Activated CD8-positive, alpha-beta T cell treated with anti-CD3 and anti-CD28 coated beads for 36 hours (primary cell): ENCODE measurements at regions not wholly inside any gene's neighbourhood (a gene's known extent, or its start where the extent isn't known, plus 50 kb on each side); places are given as distances from the start of the nearest gene placed in this dataset.

Experiments used
- ATAC-seq: fragments of 200-7000 bp; cut with Tn5 transposase; one replicate; pipeline ENCODE4 v1.10.0; 2021; ENCODE audit warnings: mild to moderate bottlenecking, moderate library complexity
- CTCF ChIA-PET: fragments of 350-600 bp; sonication (Branson Sonifier 250); formaldehyde crosslinking; loops from one replicate; lab custom pipeline; 2021; ENCODE audit warnings: antibody characterized with exemption; lab: Charles Lee
- POLR2A ChIA-PET: fragments of 350-600 bp; sonication (Branson Sonifier 250); formaldehyde crosslinking; loops from one replicate; lab custom pipeline; 2021; ENCODE audit warnings: antibody characterized with exemption; lab: Charles Lee
- DNase-seq: peaks from one replicate; pipeline ENCODE4 v3.0.0-alpha.2; 2020
- H3K27ac Mint-ChIP-seq: one replicate; pipeline ENCODE4 v1.8.0; 2021; ENCODE audit warnings: mild to moderate bottlenecking, mixed read lengths
- H3K27me3 Mint-ChIP-seq: one replicate; pipeline ENCODE4 v1.8.0; 2021; ENCODE audit warnings: mixed read lengths
- H3K36me3 Mint-ChIP-seq: one replicate; pipeline ENCODE4 v1.8.0; 2021; ENCODE audit warnings: low read depth, mixed read lengths
- H3K4me1 Mint-ChIP-seq: one replicate; pipeline ENCODE4 v1.8.0; 2021; ENCODE audit warnings: low read depth, mixed read lengths
- H3K4me3 Mint-ChIP-seq: one replicate; pipeline ENCODE4 v1.8.0; 2021; ENCODE audit warnings: mild to moderate bottlenecking, moderate library complexity, mixed read lengths
- H3K9me3 Mint-ChIP-seq: one replicate; pipeline ENCODE4 v1.8.0; 2021; ENCODE audit warnings: mixed read lengths
- intact Hi-C: fragments of 100-400 bp; cut with micrococcal nuclease; formaldehyde crosslinking; loops from one replicate; pipeline ENCODE4 v1.10.0; 2022
- TF ChIP-seq, protein P1 (sequence below): fragments of 200-600 bp; IDR thresholded peaks from one replicate; pipeline ENCODE4 v1.8.0; 2022; ENCODE audit warnings: antibody characterized with exemption, mild to moderate bottlenecking

DNA sequence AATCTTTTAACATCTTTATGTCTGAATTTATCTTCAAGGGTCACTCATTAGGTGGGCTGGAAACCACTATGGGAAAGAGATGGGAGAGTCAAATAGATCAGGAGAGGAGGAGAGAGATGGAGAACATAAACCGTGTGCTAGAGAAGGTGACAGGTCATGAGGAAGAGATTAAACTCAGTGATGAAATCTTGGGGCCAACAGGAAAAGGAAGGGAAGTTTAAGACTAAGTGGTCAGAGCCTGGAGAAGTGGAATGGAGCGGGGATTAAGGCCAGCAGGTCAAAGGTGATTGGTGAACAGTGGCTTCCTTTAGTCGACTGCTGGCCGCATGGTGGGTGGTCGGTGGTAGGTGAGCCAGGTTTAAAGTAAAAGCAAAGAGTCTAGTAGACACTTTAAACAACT is 169.3 kb upstream of the IVNS1ABP start:
- H3K4me1 Mint-ChIP-seq, result no peaks in the 10 kb centered on the region
- CTCF ChIA-PET, result no interaction called here
- TF ChIP-seq, protein P1, sequence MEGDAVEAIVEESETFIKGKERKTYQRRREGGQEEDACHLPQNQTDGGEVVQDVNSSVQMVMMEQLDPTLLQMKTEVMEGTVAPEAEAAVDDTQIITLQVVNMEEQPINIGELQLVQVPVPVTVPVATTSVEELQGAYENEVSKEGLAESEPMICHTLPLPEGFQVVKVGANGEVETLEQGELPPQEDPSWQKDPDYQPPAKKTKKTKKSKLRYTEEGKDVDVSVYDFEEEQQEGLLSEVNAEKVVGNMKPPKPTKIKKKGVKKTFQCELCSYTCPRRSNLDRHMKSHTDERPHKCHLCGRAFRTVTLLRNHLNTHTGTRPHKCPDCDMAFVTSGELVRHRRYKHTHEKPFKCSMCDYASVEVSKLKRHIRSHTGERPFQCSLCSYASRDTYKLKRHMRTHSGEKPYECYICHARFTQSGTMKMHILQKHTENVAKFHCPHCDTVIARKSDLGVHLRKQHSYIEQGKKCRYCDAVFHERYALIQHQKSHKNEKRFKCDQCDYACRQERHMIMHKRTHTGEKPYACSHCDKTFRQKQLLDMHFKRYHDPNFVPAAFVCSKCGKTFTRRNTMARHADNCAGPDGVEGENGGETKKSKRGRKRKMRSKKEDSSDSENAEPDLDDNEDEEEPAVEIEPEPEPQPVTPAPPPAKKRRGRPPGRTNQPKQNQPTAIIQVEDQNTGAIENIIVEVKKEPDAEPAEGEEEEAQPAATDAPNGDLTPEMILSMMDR, result no peak
- ATAC-seq, result no peak
- no peaks in the 10 kb centered on the region for H3K27me3 Mint-ChIP-seq
- POLR2A ChIA-PET, result no interaction called here
- H3K9me3 Mint-ChIP-seq, result no peaks in the 10 kb centered on the region
- no peak for DNase-seq
- H3K27ac Mint-ChIP-seq, result no peak overlapping the region
- intact Hi-C loops, result no loop called here
- H3K4me3 Mint-ChIP-seq, result no peak overlapping the region
- H3K36me3 Mint-ChIP-seq, result no peaks in the 10 kb centered on the region

GRCh38 chr1:185483664-185484450 is 166.8 kb upstream of the IVNS1ABP start:
- intact Hi-C loops, result no loop called here
- no peaks in the 10 kb centered on the region for H3K27me3 Mint-ChIP-seq
- TF ChIP-seq, protein P1, result no peak
- no peaks in the 10 kb centered on the region for H3K4me1 Mint-ChIP-seq
- no peak for ATAC-seq
- POLR2A ChIA-PET, result no interaction called here
- CTCF ChIA-PET, result interaction anchor here (1.4 kb wide), 1 partner anchor 186 kb away, joined by 6 read pairs; no protein-coding TSS in a partner anchor
- no peaks in the 10 kb centered on the region for H3K36me3 Mint-ChIP-seq
- H3K9me3 Mint-ChIP-seq, result no peaks in the 10 kb centered on the region
- DNase-seq, result no peak
- H3K27ac Mint-ChIP-seq, result no peak overlapping the region
- H3K4me3 Mint-ChIP-seq, result no peak overlapping the region

GRCh38 chr1:185483217-185483616 is 166.2 kb upstream of the IVNS1ABP start:
- no peaks in the 10 kb centered on the region for H3K9me3 Mint-ChIP-seq
- ATAC-seq, result no peak

DNA sequence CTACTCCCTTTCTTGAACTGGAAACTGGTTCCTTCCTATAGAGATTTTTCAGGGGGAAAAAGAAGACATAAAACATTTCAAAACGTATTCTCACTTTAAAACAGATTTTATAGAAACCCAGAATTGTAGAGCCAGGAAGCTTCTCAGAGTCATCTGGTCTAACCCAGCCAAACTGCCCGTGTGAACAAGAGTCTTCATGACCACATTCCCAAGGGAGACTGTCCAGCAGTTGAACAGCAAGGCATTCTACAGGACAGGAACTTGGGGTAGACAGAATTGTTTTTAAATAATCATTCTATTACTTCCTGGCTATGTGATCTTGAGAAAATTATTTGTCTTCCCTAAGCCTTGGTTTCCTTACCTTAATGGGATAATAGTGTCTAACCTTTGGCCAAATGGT is 163.5 kb upstream of the IVNS1ABP start:
- ChIA-PET CTCF (no interaction called here), POLR2A (interaction anchor here (1.0 kb wide), 1 partner anchor 46 kb away, joined by 3 read pairs; no protein-coding TSS in a partner anchor)
- DNase-seq, result no peak
- Mint-ChIP-seq H3K27me3 (no peaks in the 10 kb centered on the region), H3K4me1 (no peaks in the 10 kb centered on the region), H3K36me3 (no peaks in the 10 kb centered on the region), H3K4me3 (no peak overlapping the region), H3K27ac (no peak overlapping the region), H3K9me3 (no peaks in the 10 kb centered on the region)
- intact Hi-C loops, result no loop called here
- ATAC-seq, result no peak
- TF ChIP-seq, protein P1, result no peak

More at GRCh38 chr1:185483217-185483616, 166.2 kb upstream of the IVNS1ABP start:
- intact Hi-C loops, result no loop called here
- Mint-ChIP-seq H3K27ac (no peak overlapping the region), H3K4me1 (no peaks in the 10 kb centered on the region), H3K4me3 (no peak overlapping the region), H3K36me3 (no peaks in the 10 kb centered on the region), H3K27me3 (no peaks in the 10 kb centered on the region)
- TF ChIP-seq, protein P1, result no peak
- POLR2A ChIA-PET, result no interaction called here
- DNase-seq, result no peak
- CTCF ChIA-PET, result no interaction called here

DNA sequence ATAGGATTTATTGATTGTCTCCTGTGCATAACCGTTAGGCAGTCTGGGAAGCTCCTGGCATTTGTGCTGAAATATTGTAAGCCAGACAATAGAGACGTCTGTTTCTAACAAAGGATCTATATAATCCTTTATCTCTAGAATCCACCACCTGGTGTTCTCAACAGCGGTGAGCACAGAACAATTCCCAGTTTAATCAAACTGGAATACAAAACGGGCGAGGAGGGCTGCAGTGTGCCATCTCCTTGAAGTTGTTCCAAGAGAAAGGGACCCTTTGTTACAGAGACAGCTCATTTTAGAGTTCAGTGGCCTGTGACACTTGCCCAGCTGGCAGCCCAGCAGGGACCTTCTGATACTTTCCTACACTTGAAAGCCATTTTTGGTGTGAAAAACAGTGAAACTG is 162.8 kb upstream of the IVNS1ABP start:
- no peak overlapping the region for H3K27ac Mint-ChIP-seq
- ATAC-seq (no peak), DNase-seq (no peak)
- TF ChIP-seq, protein P1, result no peak
- no peak overlapping the region for H3K4me3 Mint-ChIP-seq
- intact Hi-C loops, result no loop called here
- H3K27me3 Mint-ChIP-seq, result no peaks in the 10 kb centered on the region
- ChIA-PET POLR2A (interaction anchor here (0.6 to 1.0 kb wide), 2 partner anchors 45 to 252 kb away, joined by 3 to 5 read pairs; no protein-coding TSS in a partner anchor), CTCF (interaction anchor here (1.5 kb wide), 1 partner anchor 10 kb away, joined by 3 read pairs; no protein-coding TSS in a partner anchor)
- peaks cover 2% of the 10 kb centered on the region for H3K4me1 Mint-ChIP-seq
- H3K36me3 Mint-ChIP-seq, result no peaks in the 10 kb centered on the region
- no peaks in the 10 kb centered on the region for H3K9me3 Mint-ChIP-seq
